Adipocyte (in vitro differentiated cells): ENCODE measurements at regions not wholly inside any gene's neighbourhood (a gene's known extent, or its start where the extent isn't known, plus 50 kb on each side); places are given as distances from the start of the nearest gene placed in this dataset.
A peak's percentile ranks its signal among the peaks of the same experiment; 100 is the strongest.

Source experiments
- DNase-seq: peaks from one replicate; pipeline ENCODE4 v3.0.0-alpha.2; 2015; ENCODE audit warnings: low read depth
- H3K27me3 ChIP-seq: replicated peaks from 2 replicates; pipeline ENCODE4 v1.7.0; 2013; ENCODE audit warnings: mild to moderate bottlenecking, low read length, moderate library complexity; ENCODE audit not compliant: control insufficient read depth, insufficient read depth
- H3K36me3 ChIP-seq: 2 replicates; pipeline ENCODE4 v1.7.0; 2013; ENCODE audit warnings: low read length, mild to moderate bottlenecking, moderate library complexity; ENCODE audit not compliant: control insufficient read depth, insufficient read depth, severe bottlenecking
- H3K4me1 ChIP-seq: 2 replicates; pipeline ENCODE4 v1.7.0; 2013; ENCODE audit warnings: mild to moderate bottlenecking, low read length, moderate library complexity; ENCODE audit not compliant: control insufficient read depth, insufficient read depth
- H3K4me3 ChIP-seq: 2 replicates; pipeline ENCODE4 v1.7.0; 2013; ENCODE audit warnings: mild to moderate bottlenecking, low read length, moderate library complexity
- H3K9ac ChIP-seq: 2 replicates; pipeline ENCODE4 v1.7.0; 2013; ENCODE audit warnings: mild to moderate bottlenecking, low read length, moderate library complexity
- H3K9me3 ChIP-seq: 2 replicates; pipeline ENCODE4 v1.7.0; 2013; ENCODE audit warnings: mild to moderate bottlenecking, low read length, moderate library complexity; ENCODE audit not compliant: control insufficient read depth

- peak overlapping the region; percentile 46 for H3K9ac ChIP-seq
- peaks cover 77% of the 10 kb centered on the region for H3K4me1 ChIP-seq
- peaks cover 72% of the 10 kb centered on the region for H3K36me3 ChIP-seq
- no peak overlapping the region for H3K4me3 ChIP-seq
- H3K9me3 ChIP-seq, result no peaks in the 10 kb centered on the region
- no peaks in the 10 kb centered on the region for H3K27me3 ChIP-seq
- DNase-seq, result no peak
Observed at GRCh38 chr7:130900471-130901076, 166.6 kb upstream of the KLF14 start.

GRCh38 chr7:130901209-130901783 lies 167.3 kb upstream of the KLF14 start:
- peak overlapping the region; percentile 46 for H3K9ac ChIP-seq
- peak; percentile 83 for DNase-seq
- no peaks in the 10 kb centered on the region for H3K9me3 ChIP-seq
- H3K27me3 ChIP-seq, result no peaks in the 10 kb centered on the region
- H3K4me3 ChIP-seq, result peak overlapping the region; percentile 25
- peaks cover 72% of the 10 kb centered on the region for H3K36me3 ChIP-seq
- H3K4me1 ChIP-seq, result peaks cover 77% of the 10 kb centered on the region

- DNase-seq, result no peak
- Histone ChIP-seq H3K9me3 (no peaks in the 10 kb centered on the region), H3K4me3 (peak overlapping the region; percentile 66), H3K36me3 (peaks cover 65% of the 10 kb centered on the region), H3K27me3 (no peaks in the 10 kb centered on the region), H3K9ac (peak overlapping the region; percentile 81), H3K4me1 (peaks cover 69% of the 10 kb centered on the region)
Observed at GRCh38 chr7:130902755-130903357, 168.8 kb upstream of the KLF14 start.

- Histone ChIP-seq H3K9me3 (no peaks in the 10 kb centered on the region), H3K27me3 (no peaks in the 10 kb centered on the region), H3K4me3 (peak overlapping the region; percentile 66), H3K36me3 (peaks cover 61% of the 10 kb centered on the region), H3K9ac (peak overlapping the region; percentile 81), H3K4me1 (peaks cover 71% of the 10 kb centered on the region)
- DNase-seq, result peak; percentile 83
Observed at GRCh38 chr7:130903358-130903974, 169.5 kb upstream of the KLF14 start.

GRCh38 chr7:130904031-130904757 lies 170.2 kb upstream of the KLF14 start:
- Histone ChIP-seq H3K4me1 (peaks cover 78% of the 10 kb centered on the region), H3K9ac (peak overlapping the region; percentile 81), H3K9me3 (no peaks in the 10 kb centered on the region), H3K4me3 (peak overlapping the region; percentile 66), H3K27me3 (no peaks in the 10 kb centered on the region), H3K36me3 (peaks cover 59% of the 10 kb centered on the region)
- peak; percentile 87 for DNase-seq

GRCh38 chr7:130904792-130905191 lies 170.8 kb upstream of the KLF14 start:
- Histone ChIP-seq H3K4me3 (peak overlapping the region; percentile 66), H3K9me3 (no peaks in the 10 kb centered on the region), H3K4me1 (peaks cover 83% of the 10 kb centered on the region), H3K27me3 (no peaks in the 10 kb centered on the region), H3K9ac (peak overlapping the region; percentile 81), H3K36me3 (peaks cover 58% of the 10 kb centered on the region)
- no peak for DNase-seq

- Histone ChIP-seq H3K4me1 (peaks cover 83% of the 10 kb centered on the region), H3K4me3 (peak overlapping the region; percentile 16), H3K27me3 (no peaks in the 10 kb centered on the region), H3K9me3 (no peaks in the 10 kb centered on the region), H3K36me3 (peaks cover 49% of the 10 kb centered on the region), H3K9ac (no peak overlapping the region)
- no peak for DNase-seq
Observed at GRCh38 chr7:130906575-130906974, 172.6 kb upstream of the KLF14 start.

GRCh38 chr7:130907439-130907838 lies 173.4 kb upstream of the KLF14 start:
- no peak for DNase-seq
- H3K4me3 ChIP-seq, result peak overlapping the region; percentile 61

GRCh38 chr7:130908345-130909160 lies 174.5 kb upstream of the KLF14 start:
- Histone ChIP-seq H3K27me3 (no peaks in the 10 kb centered on the region), H3K4me3 (peak overlapping the region; percentile 91), H3K9ac (peak overlapping the region; percentile 96), H3K9me3 (no peaks in the 10 kb centered on the region), H3K4me1 (peaks cover 72% of the 10 kb centered on the region), H3K36me3 (peaks cover 34% of the 10 kb centered on the region)
- no peak for DNase-seq

More at GRCh38 chr7:130907439-130907838, 173.4 kb upstream of the KLF14 start:
- H3K36me3 ChIP-seq, result peaks cover 42% of the 10 kb centered on the region
- no peaks in the 10 kb centered on the region for H3K9me3 ChIP-seq
- peaks cover 83% of the 10 kb centered on the region for H3K4me1 ChIP-seq
- peak overlapping the region; percentile 18 for H3K9ac ChIP-seq
- H3K27me3 ChIP-seq, result no peaks in the 10 kb centered on the region

GRCh38 chr7:130909161-130909836 lies 175.3 kb upstream of the KLF14 start:
- peak overlapping the region; percentile 91 for H3K4me3 ChIP-seq
- no peak for DNase-seq
- H3K9me3 ChIP-seq, result no peaks in the 10 kb centered on the region
- H3K9ac ChIP-seq, result peak overlapping the region; percentile 96
- H3K27me3 ChIP-seq, result no peaks in the 10 kb centered on the region
- H3K36me3 ChIP-seq, result peaks cover 34% of the 10 kb centered on the region
- peaks cover 72% of the 10 kb centered on the region for H3K4me1 ChIP-seq
